GM12892 (cell line): ENCODE measurements at regions not wholly inside any gene's neighbourhood (a gene's known extent, or its start where the extent isn't known, plus 50 kb on each side); places are given as distances from the start of the nearest gene placed in this dataset.

Experiments
- DNase-seq: peaks from one replicate; pipeline ENCODE4 v3.0.0; 2011; ENCODE audit not compliant: insufficient read length
- FAIRE-seq: peaks from 2 replicates; lab custom pipeline; 2011; peaks lifted over from hg19 to GRCh38; lab: Jason Lieb, UNC
- POLR2A ChIP-seq: IDR thresholded peaks from 2 replicates; pipeline ENCODE4 v1.6.1; 2011; ENCODE audit warnings: low read depth, low read length, control low read depth
- POLR2AphosphoS5 ChIP-seq: IDR thresholded peaks from 2 replicates; pipeline ENCODE4 v1.6.1; 2011; ENCODE audit warnings: low read depth, low read length, control low read depth
- TAF1 ChIP-seq: IDR thresholded peaks from 2 replicates; pipeline ENCODE4 v1.6.1; 2011; ENCODE audit warnings: low read depth, mild to moderate bottlenecking, control low read depth, low read length, borderline replicate concordance

- FAIRE-seq = no peak
- DNase-seq = no peak
- no peak for TF ChIP-seq TAF1
- no peak for TF ChIP-seq POLR2AphosphoS5
- TF ChIP-seq POLR2A = no peak
Observed at GRCh38 chr11:88420165-88420791, 82.7 kb upstream of the CTSC start.

GRCh38 chr11:88418508-88418907, 81.0 kb upstream of the CTSC start:
- DNase-seq (no peak), FAIRE-seq (peak; percentile 77)
- TF ChIP-seq TAF1 (no peak), POLR2A (no peak), POLR2AphosphoS5 (no peak)

GRCh38 chr11:88415495-88415894, 78.0 kb upstream of the CTSC start:
- FAIRE-seq = peak; percentile 61
- DNase-seq = no peak
- no peak for TF ChIP-seq TAF1
- no peak for TF ChIP-seq POLR2AphosphoS5
- no peak for TF ChIP-seq POLR2A

GRCh38 chr11:88414981-88415413, 77.5 kb upstream of the CTSC start:
- DNase-seq (no peak), FAIRE-seq (peak; percentile 71)
- TF ChIP-seq POLR2A (no peak), POLR2AphosphoS5 (no peak), TAF1 (no peak)

GRCh38 chr11:88414385-88414861, 76.9 kb upstream of the CTSC start:
- FAIRE-seq = peak; percentile 9
- DNase-seq = no peak
- TF ChIP-seq POLR2A (no peak), TAF1 (no peak), POLR2AphosphoS5 (no peak)

GRCh38 chr11:88411265-88411664, 73.7 kb upstream of the CTSC start:
- no peak for TF ChIP-seq TAF1
- TF ChIP-seq POLR2AphosphoS5 = no peak
- TF ChIP-seq POLR2A = no peak
- DNase-seq (no peak), FAIRE-seq (no peak)

GRCh38 chr11:88410656-88411055, 73.1 kb upstream of the CTSC start:
- no peak for TF ChIP-seq POLR2A
- no peak for TF ChIP-seq POLR2AphosphoS5
- TF ChIP-seq TAF1 = no peak
- DNase-seq (no peak), FAIRE-seq (no peak)

GRCh38 chr11:88410056-88410455, 72.5 kb upstream of the CTSC start:
- DNase-seq = no peak
- FAIRE-seq = no peak
- no peak for TF ChIP-seq POLR2AphosphoS5
- TF ChIP-seq POLR2A = no peak
- TF ChIP-seq TAF1 = no peak

GRCh38 chr11:88406876-88407275, 69.3 kb upstream of the CTSC start:
- DNase-seq = no peak
- TF ChIP-seq POLR2AphosphoS5 (no peak), POLR2A (no peak), TAF1 (no peak)
- FAIRE-seq = no peak

GRCh38 chr11:88405853-88406252, 68.3 kb upstream of the CTSC start:
- DNase-seq (no peak), FAIRE-seq (no peak)
- TF ChIP-seq TAF1 (no peak), POLR2AphosphoS5 (no peak), POLR2A (no peak)

- DNase-seq = no peak
- TF ChIP-seq POLR2AphosphoS5 (no peak), TAF1 (no peak), POLR2A (no peak)
- no peak for FAIRE-seq
Observed at GRCh38 chr11:88404932-88405710, 67.6 kb upstream of the CTSC start.

GRCh38 chr11:88404391-88404790, 66.9 kb upstream of the CTSC start:
- TF ChIP-seq TAF1 (no peak), POLR2AphosphoS5 (no peak), POLR2A (no peak)
- FAIRE-seq (peak; percentile 30), DNase-seq (no peak)

GRCh38 chr11:88402784-88403183, 65.2 kb upstream of the CTSC start:
- no peak for TF ChIP-seq POLR2AphosphoS5
- no peak for TF ChIP-seq POLR2A
- TF ChIP-seq TAF1 = no peak
- DNase-seq = no peak

More at GRCh38 chr11:88402784-88403183, 65.2 kb upstream of the CTSC start:
- no peak for FAIRE-seq
